Endothelial cell of umbilical vein (primary cell): ENCODE measurements at regions not wholly inside any gene's neighbourhood (a gene's known extent, or its start where the extent isn't known, plus 50 kb on each side); places are given as distances from the start of the nearest gene placed in this dataset.

Source experiments
- BruUV-seq: library from RNA; stranded (reverse); fragments of 400-500 nt; replicated peaks from 2 replicates; lab custom pipeline; 2021; lab: Mats Ljungman, UMichigan
- CTCF ChIA-PET: fragments of 300-600, 350-600 bp; sonication (Branson Sonifier 250); formaldehyde crosslinking; loops from one replicate; lab custom pipeline; 2021; ENCODE audit warnings: antibody characterized with exemption, inconsistent platforms; lab: Charles Lee
- POLR2A ChIA-PET: fragments of 300-600, 350-600 bp; sonication (Branson Sonifier 250); formaldehyde crosslinking; loops from one replicate; lab custom pipeline; 2021; ENCODE audit warnings: antibody characterized with exemption, inconsistent platforms; lab: Charles Lee
- DNase-seq: peaks from one replicate; pipeline ENCODE4 v3.0.0-alpha.2; 2011; ENCODE audit warnings: low read depth, low spot score
- FAIRE-seq: peaks from 2 replicates; lab custom pipeline; 2011; peaks lifted over from hg19 to GRCh38; lab: Jason Lieb, UNC
- H2AFZ ChIP-seq: 2 replicates; pipeline ENCODE4 v1.6.0; 2012; ENCODE audit warnings: low read depth, low read length, control low read depth, inconsistent platforms
- H3K27ac ChIP-seq: 2 replicates; pipeline ENCODE4 v1.5.1; 2011; ENCODE audit warnings: low read depth, mild to moderate bottlenecking, control low read depth, low read length, moderate library complexity; ENCODE audit not compliant: insufficient read depth
- H3K27me3 ChIP-seq, 2 experiments: 2 replicates each; pipeline versions ENCODE4 v1.6.0 to v1.6.1; 2011; ENCODE audit warnings: low read length in 2 of 2, mixed read lengths in 1 of 2; ENCODE audit not compliant: control insufficient read depth in 2 of 2, insufficient read depth in 2 of 2
- H3K36me3 ChIP-seq, 2 experiments: 2 replicates in 1 of 2; 3 replicates in 1 of 2; pipeline ENCODE4 v1.5.1; 2011; ENCODE audit warnings: low read length in 2 of 2, mild to moderate bottlenecking in 1 of 2, moderate library complexity in 1 of 2; ENCODE audit not compliant: control insufficient read depth in 2 of 2, insufficient read depth in 2 of 2; ENCODE audit errors: extremely low read depth in 1 of 2
- H3K4me1 ChIP-seq: 3 replicates; pipeline ENCODE4 v1.5.1; 2011; ENCODE audit warnings: mild to moderate bottlenecking, low read length; ENCODE audit not compliant: control insufficient read depth, insufficient read depth; ENCODE audit errors: extremely low read depth
- H3K4me2 ChIP-seq: 2 replicates; pipeline ENCODE4 v1.6.1; 2011; ENCODE audit warnings: low read length, control low read depth, mixed read lengths; ENCODE audit not compliant: insufficient read depth
- H3K4me3 ChIP-seq, 3 experiments: fragments of 200-600 bp in 1 of 3; sonication (generic), shearing (Covaris generic) in 1 of 3; replicated peaks in 1 of 3; 2 replicates each; pipeline ENCODE4 v1.5.1; 2011 to 2016; ENCODE audit warnings: control low read depth in 3 of 3, low read length in 3 of 3, mild to moderate bottlenecking in 2 of 3, inconsistent platforms in 1 of 3, low read depth in 1 of 3, moderate library complexity in 1 of 3; ENCODE audit not compliant: insufficient read depth in 1 of 3
- H3K79me2 ChIP-seq: 2 replicates; pipeline ENCODE4 v1.6.0; 2012; ENCODE audit warnings: low read length, inconsistent platforms; ENCODE audit not compliant: control insufficient read depth, insufficient read depth
- H3K9ac ChIP-seq: replicated peaks from 2 replicates; pipeline ENCODE3; 2011; ENCODE audit warnings: low read length, control low read depth; ENCODE audit not compliant: insufficient read depth; ENCODE audit errors: extremely low read depth
- H3K9me1 ChIP-seq: replicated peaks from 3 replicates; pipeline ENCODE4 v1.6.0; 2011; ENCODE audit warnings: mild to moderate bottlenecking, low read length; ENCODE audit not compliant: control insufficient read depth, insufficient read depth; ENCODE audit errors: extremely low read depth
- H3K9me3 ChIP-seq: replicated peaks from 2 replicates; pipeline ENCODE4 v1.5.1; 2012; ENCODE audit warnings: low read length, inconsistent platforms; ENCODE audit not compliant: control insufficient read depth, insufficient read depth
- H4K20me1 ChIP-seq: replicated peaks from 2 replicates; pipeline ENCODE3; 2011; ENCODE audit warnings: mild to moderate bottlenecking, low read length; ENCODE audit not compliant: control insufficient read depth, insufficient read depth; ENCODE audit errors: extremely low read depth
- CTCF ChIP-seq, 2 donors: IDR thresholded peaks; 1 replicate in 1 of 2; 2 replicates in 1 of 2; pipeline ENCODE4 v1.5.1; 2011; ENCODE audit warnings: low read length in 2 of 2, mild to moderate bottlenecking in 2 of 2, moderate library complexity in 2 of 2, control low read depth in 1 of 2, inconsistent platforms in 1 of 2, low read depth in 1 of 2; ENCODE audit not compliant: insufficient read depth in 1 of 2; ENCODE audit errors: extremely low read depth in 1 of 2
- EZH2 ChIP-seq: IDR thresholded peaks from 2 replicates; pipeline ENCODE4 v1.6.1; 2012; ENCODE audit warnings: borderline replicate concordance, low read depth, mild to moderate bottlenecking, moderate library complexity, low read length, inconsistent platforms; ENCODE audit not compliant: severe bottlenecking
- FOS ChIP-seq: IDR thresholded peaks from 2 replicates; pipeline ENCODE4 v1.6.1; 2011; ENCODE audit warnings: mild to moderate bottlenecking, low read length, moderate library complexity, borderline replicate concordance; ENCODE audit not compliant: insufficient read depth
- GATA2 ChIP-seq: IDR thresholded peaks from 2 replicates; pipeline ENCODE4 v1.7.0; 2011; ENCODE audit warnings: low read depth, mild to moderate bottlenecking, moderate library complexity, mixed read lengths, low read length; ENCODE audit not compliant: insufficient read length, insufficient read depth
- JUN ChIP-seq: IDR thresholded peaks from 2 replicates; pipeline ENCODE4 v1.6.1; 2011; ENCODE audit warnings: borderline replicate concordance, low read depth; ENCODE audit not compliant: insufficient read length, insufficient read depth
- MYC ChIP-seq: IDR thresholded peaks from one replicate; pipeline ENCODE4 v1.6.1; 2011; ENCODE audit warnings: mild to moderate bottlenecking, low read depth, low read length
- POLR2A ChIP-seq: IDR thresholded peaks from 2 replicates; pipeline ENCODE4 v1.6.1; 2012; ENCODE audit warnings: low read depth, mild to moderate bottlenecking, control low read depth, low read length
- POLR2AphosphoS5 ChIP-seq: IDR thresholded peaks from 2 replicates; pipeline ENCODE4 v1.6.1; 2012; ENCODE audit warnings: low read depth, mild to moderate bottlenecking, control low read depth, low read length, moderate library complexity; ENCODE audit not compliant: insufficient read depth
- dilution Hi-C: fragments of 300-500 bp; cut with MboI; formaldehyde crosslinking; loops from one replicate; pipeline ENCODE4 v1.15.0; 2019; ENCODE audit warnings: low sequenced_read_pairs; ENCODE audit not compliant: extremely low pct_ligation_motif_present
- intact Hi-C: fragments of 100-400 bp; cut with micrococcal nuclease; formaldehyde crosslinking; loops from one replicate; pipeline ENCODE4 v1.10.0; 2022
- TF ChIP-seq, protein P1 (sequence below): IDR thresholded peaks from 2 replicates; pipeline ENCODE4 v1.6.1; 2011; ENCODE audit not compliant: insufficient read depth, insufficient read length

GRCh38 chr10:52956461-52956860, 183.9 kb upstream of the MBL2 start:
- DNase-seq (no peak), FAIRE-seq (no peak)
- H3K4me2 ChIP-seq: no peak overlapping the region
- POLR2A ChIA-PET: no interaction called here
- dilution Hi-C loops (no loop called here), intact Hi-C loops (loop anchor here (5.0 to 10.0 kb wide), 2 partner anchors 116 to 888 kb away; no protein-coding TSS in a partner anchor)
- BruUV-seq: no TSS peak
- no peaks in the 10 kb centered on the region for H3K9me3 ChIP-seq
- H3K9ac ChIP-seq: no peak overlapping the region
- H3K9me1 ChIP-seq: no peaks in the 10 kb centered on the region
- H3K4me3 ChIP-seq: no peak overlapping the region
- TF ChIP-seq JUN: no peak
- TF ChIP-seq POLR2A: no peak
- TF ChIP-seq, protein P1, sequence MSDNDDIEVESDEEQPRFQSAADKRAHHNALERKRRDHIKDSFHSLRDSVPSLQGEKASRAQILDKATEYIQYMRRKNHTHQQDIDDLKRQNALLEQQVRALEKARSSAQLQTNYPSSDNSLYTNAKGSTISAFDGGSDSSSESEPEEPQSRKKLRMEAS: no peak
- no peak for TF ChIP-seq MYC
- no peak for TF ChIP-seq FOS
- no peak for TF ChIP-seq GATA2
- TF ChIP-seq POLR2AphosphoS5: no peak
- H3K27me3 ChIP-seq: peaks cover 0 to 2% of the 10 kb centered on the region in 2 experiments
- H3K27ac ChIP-seq: no peak overlapping the region
- H3K36me3 ChIP-seq: no peaks in the 10 kb centered on the region
- CTCF ChIA-PET: interaction anchor here (1.4 kb wide), 1 partner anchor 139 kb away, joined by 4 read pairs; no protein-coding TSS in a partner anchor
- no peaks in the 10 kb centered on the region for H3K4me1 ChIP-seq
- no peaks in the 10 kb centered on the region for H3K79me2 ChIP-seq
- no peaks in the 10 kb centered on the region for H4K20me1 ChIP-seq
- no peak overlapping the region for H2AFZ ChIP-seq

DNA sequence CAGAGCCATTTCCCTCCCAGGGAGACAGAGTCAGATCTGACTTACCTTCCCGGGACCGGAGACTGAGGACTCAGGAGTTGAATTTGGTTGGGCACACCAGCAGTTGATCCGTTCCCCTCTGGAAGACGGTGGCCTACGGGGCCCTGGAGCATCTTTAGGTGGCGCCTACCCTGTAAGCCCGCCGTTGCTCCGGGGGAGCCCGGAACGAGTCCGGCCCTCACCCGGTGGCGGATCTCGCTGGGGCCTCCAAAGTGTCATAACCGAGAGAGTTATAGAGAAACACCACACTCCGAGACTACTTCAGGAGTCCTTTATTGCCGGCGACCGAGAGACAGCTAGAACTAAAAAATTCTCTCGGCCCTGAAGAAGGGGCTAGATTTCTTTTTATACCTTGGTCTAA, 182.8 kb upstream of the MBL2 start:
- Histone ChIP-seq H3K79me2 (no peaks in the 10 kb centered on the region), H3K4me1 (no peaks in the 10 kb centered on the region), H3K27ac (no peak overlapping the region), H3K27me3 (no peaks in the 10 kb centered on the region), H3K4me3 (no peak overlapping the region), H2AFZ (no peak overlapping the region), H3K9ac (no peak overlapping the region), H3K9me1 (no peaks in the 10 kb centered on the region), H3K9me3 (no peaks in the 10 kb centered on the region), H3K36me3 (no peaks in the 10 kb centered on the region), H3K4me2 (no peak overlapping the region), H4K20me1 (no peaks in the 10 kb centered on the region)
- intact Hi-C loops (loop anchor here (5.0 to 10.0 kb wide), 2 partner anchors 117 to 889 kb away; no protein-coding TSS in a partner anchor), dilution Hi-C loops (no loop called here)
- no peak for TF ChIP-seq POLR2AphosphoS5
- TF ChIP-seq, protein P1: no peak
- no peak for TF ChIP-seq EZH2
- no peak for TF ChIP-seq JUN
- TF ChIP-seq FOS: no peak
- no peak for TF ChIP-seq CTCF (IDR thresholded peaks at IDR 0.05; ENCODE audit: extremely low read depth in 1 of 2, insufficient read depth in 1 of 2, low read depth in 1 of 2, low read length in 2 of 2)
- no peak for TF ChIP-seq POLR2A
- no peak for TF ChIP-seq MYC
- no peak for TF ChIP-seq GATA2
- DNase-seq (no peak), FAIRE-seq (no peak)
- BruUV-seq: no TSS peak
- POLR2A ChIA-PET: no interaction called here
- CTCF ChIA-PET: no interaction called here
